Middle frontal gyrus (tissue), 1 donor: ENCODE measurements at regions not wholly inside any gene's neighbourhood (a gene's known extent, or its start where the extent isn't known, plus 50 kb on each side); places are given as distances from the start of the nearest gene placed in this dataset.
"Not testable (repeated sequence)": the region's sequence is repeated elsewhere in the genome, so short reads cannot be mapped to it uniquely, and the experiment has no call there.

Experiments used
- DNase-seq: peaks from one replicate; pipeline ENCODE4 v3.0.0-alpha.2; 2015; ENCODE audit warnings: low spot score; ENCODE audit errors: extremely low spot score

- DNase-seq: no peak
Observed at GRCh38 chr11:122022646-122023045, 93.4 kb downstream of the BLID start.

GRCh38 chr11:122020902-122021301 lies 95.1 kb downstream of the BLID start:
- no peak for DNase-seq

GRCh38 chr11:122019908-122020694 lies 95.9 kb downstream of the BLID start:
- DNase-seq: no peak

- no peak for DNase-seq
Observed at GRCh38 chr11:122007601-122008071, 108.4 kb downstream of the BLID start.

- no peak for DNase-seq
Observed at GRCh38 chr11:122004446-122004845, 111.6 kb downstream of the BLID start.

GRCh38 chr11:122002926-122003325 lies 113.1 kb downstream of the BLID start:
- no peak for DNase-seq

GRCh38 chr11:122002047-122002446 lies 114.0 kb downstream of the BLID start:
- DNase-seq: no peak

GRCh38 chr11:121999651-122000050 lies 116.4 kb downstream of the BLID start:
- DNase-seq: no peak

GRCh38 chr11:121996574-121996973 lies 119.4 kb downstream of the BLID start:
- DNase-seq: no peak

GRCh38 chr11:121983901-121984300 lies 132.1 kb downstream of the BLID start:
- DNase-seq: no peak

- DNase-seq: not testable (repeated sequence)
Observed at GRCh38 chr11:121977914-121978313, 138.1 kb downstream of the BLID start.

GRCh38 chr11:121968638-121969037 lies 147.4 kb downstream of the BLID start:
- no peak for DNase-seq

GRCh38 chr11:121967131-121967704 lies 148.8 kb downstream of the BLID start:
- no peak for DNase-seq

- no peak for DNase-seq
Observed at GRCh38 chr11:121965330-121965729, 150.7 kb downstream of the BLID start.

- no peak for DNase-seq
Observed at GRCh38 chr11:121964591-121964990, 151.4 kb downstream of the BLID start.

- DNase-seq: not testable (repeated sequence)
Observed at GRCh38 chr11:121963846-121964245, 152.2 kb downstream of the BLID start.

- DNase-seq: no peak
Observed at GRCh38 chr11:121961321-121961801, 154.7 kb downstream of the BLID start.

GRCh38 chr11:121958971-121959325 lies 157.1 kb downstream of the BLID start:
- no peak for DNase-seq

GRCh38 chr11:121958323-121958970 lies 157.6 kb downstream of the BLID start:
- DNase-seq: no peak

- no peak for DNase-seq
Observed at GRCh38 chr11:121953122-121953521, 162.9 kb downstream of the BLID start.

GRCh38 chr11:121950160-121950559 lies 165.9 kb downstream of the BLID start:
- DNase-seq: no peak

GRCh38 chr11:121946514-121946913 lies 169.5 kb downstream of the BLID start:
- no peak for DNase-seq
